Fibroblast of lung (primary cell): ENCODE measurements at regions not wholly inside any gene's neighbourhood (a gene's known extent, or its start where the extent isn't known, plus 50 kb on each side); places are given as distances from the start of the nearest gene placed in this dataset.

Experiments used
- CTCF ChIP-seq, 2 donors: IDR thresholded peaks in 1 of 2; conservative IDR thresholded peaks in 1 of 2; 1 replicate in 1 of 2; 2 replicates in 1 of 2; pipeline ENCODE4 v1.5.1; 2011 to 2012; ENCODE audit warnings: low read length in 2 of 2, control low read depth in 1 of 2, inconsistent platforms in 1 of 2, low read depth in 1 of 2, mild to moderate bottlenecking in 1 of 2
- EZH2 ChIP-seq: IDR thresholded peaks from 2 replicates; pipeline ENCODE4 v1.5.1; 2012; ENCODE audit warnings: low read length, control low read depth, mild to moderate bottlenecking; ENCODE audit errors: missing control alignments

- no peak for TF ChIP-seq EZH2
- no peak for TF ChIP-seq CTCF (conservative IDR thresholded peaks at IDR 0.05 in 1 of 2, IDR thresholded peaks at IDR 0.05 in 1 of 2; ENCODE audit: low read depth in 1 of 2, low read length in 2 of 2)
Measured at GRCh38 chr5:159402311-159402710, 72.0 kb upstream of the IL12B start.
